Activated naive CD8-positive, alpha-beta T cell treated with anti-CD3 and anti-CD28 coated beads, Interleukin-2, amount 50 U/mL, for 24 hours (primary cell): ENCODE measurements at regions not wholly inside any gene's neighbourhood (a gene's known extent, or its start where the extent isn't known, plus 50 kb on each side); places are given as distances from the start of the nearest gene placed in this dataset.

ENCODE experiments used
- ATAC-seq: fragments of 150-1000 bp; cut with Tn5 transposase; one replicate; pipeline ENCODE4 v1.10.0; 2021
- DNase-seq: peaks from one replicate; pipeline ENCODE4 v3.0.0; 2021
- H3K27ac Mint-ChIP-seq: one replicate; pipeline ENCODE4 v1.8.0; 2021; ENCODE audit warnings: mild to moderate bottlenecking, mixed read lengths
- H3K27me3 Mint-ChIP-seq: one replicate; pipeline ENCODE4 v1.8.0; 2021; ENCODE audit warnings: mixed read lengths
- H3K36me3 Mint-ChIP-seq: one replicate; pipeline ENCODE4 v1.8.0; 2021; ENCODE audit warnings: low read depth, mixed read lengths
- H3K4me1 Mint-ChIP-seq: one replicate; pipeline ENCODE4 v1.8.0; 2021; ENCODE audit warnings: mixed read lengths
- H3K4me3 Mint-ChIP-seq: one replicate; pipeline ENCODE4 v1.8.0; 2021; ENCODE audit warnings: mild to moderate bottlenecking, moderate library complexity, mixed read lengths
- H3K9me3 Mint-ChIP-seq: one replicate; pipeline ENCODE4 v1.8.0; 2021; ENCODE audit warnings: mixed read lengths

DNA sequence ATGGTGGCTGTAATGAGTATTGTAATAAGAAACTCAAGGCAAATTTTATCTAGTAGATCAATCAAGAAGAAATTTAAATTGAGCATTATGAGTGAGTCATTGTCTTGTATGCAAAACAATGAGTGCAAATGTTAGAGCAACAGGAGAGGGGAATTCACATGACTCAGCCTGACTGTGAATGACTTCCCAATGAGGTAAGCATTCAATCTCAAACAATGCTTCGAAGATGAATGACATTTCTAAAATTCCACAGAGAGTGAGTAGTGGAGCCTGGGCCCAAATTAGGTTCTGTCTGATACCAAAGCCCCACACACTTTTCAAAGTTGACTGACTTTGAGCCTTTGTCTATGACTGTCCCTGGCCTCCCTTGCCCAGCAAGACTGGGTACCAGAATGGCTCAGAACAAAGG lies 738.0 kb downstream of the PTPRU start:
- Mint-ChIP-seq H3K4me1 (peaks cover 9% of the 10 kb centered on the region), H3K27ac (no peak overlapping the region), H3K36me3 (no peaks in the 10 kb centered on the region), H3K4me3 (no peak overlapping the region), H3K27me3 (peaks cover 8% of the 10 kb centered on the region), H3K9me3 (peaks cover 20% of the 10 kb centered on the region)
- DNase-seq (no peak), ATAC-seq (peak; percentile 77)

DNA sequence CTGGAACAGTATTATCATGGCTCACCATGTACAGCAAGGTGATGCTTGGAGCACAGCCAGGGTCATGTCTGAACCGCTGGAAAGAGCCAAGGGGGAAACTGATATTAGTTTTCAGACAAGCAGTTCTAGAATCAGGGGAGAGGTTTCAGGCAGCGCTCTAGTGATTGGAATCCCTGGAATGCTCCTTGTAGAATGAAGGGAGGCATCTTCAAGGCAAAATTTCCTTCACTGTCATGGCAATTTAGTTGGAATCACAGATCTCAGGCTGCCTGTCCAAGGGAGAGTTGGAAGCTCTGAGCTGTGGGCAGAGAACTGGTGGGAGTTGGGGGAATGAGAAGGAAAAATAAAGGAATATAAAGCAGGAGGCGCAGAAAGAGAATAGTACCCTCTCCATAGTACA lies 737.1 kb downstream of the PTPRU start:
- H3K9me3 Mint-ChIP-seq, result peaks cover 20% of the 10 kb centered on the region
- H3K27me3 Mint-ChIP-seq, result peaks cover 8% of the 10 kb centered on the region
- no peak for ATAC-seq
- no peak overlapping the region for H3K27ac Mint-ChIP-seq
- DNase-seq, result no peak
- no peak overlapping the region for H3K4me3 Mint-ChIP-seq
- H3K4me1 Mint-ChIP-seq, result peaks cover 9% of the 10 kb centered on the region
- no peaks in the 10 kb centered on the region for H3K36me3 Mint-ChIP-seq

DNA sequence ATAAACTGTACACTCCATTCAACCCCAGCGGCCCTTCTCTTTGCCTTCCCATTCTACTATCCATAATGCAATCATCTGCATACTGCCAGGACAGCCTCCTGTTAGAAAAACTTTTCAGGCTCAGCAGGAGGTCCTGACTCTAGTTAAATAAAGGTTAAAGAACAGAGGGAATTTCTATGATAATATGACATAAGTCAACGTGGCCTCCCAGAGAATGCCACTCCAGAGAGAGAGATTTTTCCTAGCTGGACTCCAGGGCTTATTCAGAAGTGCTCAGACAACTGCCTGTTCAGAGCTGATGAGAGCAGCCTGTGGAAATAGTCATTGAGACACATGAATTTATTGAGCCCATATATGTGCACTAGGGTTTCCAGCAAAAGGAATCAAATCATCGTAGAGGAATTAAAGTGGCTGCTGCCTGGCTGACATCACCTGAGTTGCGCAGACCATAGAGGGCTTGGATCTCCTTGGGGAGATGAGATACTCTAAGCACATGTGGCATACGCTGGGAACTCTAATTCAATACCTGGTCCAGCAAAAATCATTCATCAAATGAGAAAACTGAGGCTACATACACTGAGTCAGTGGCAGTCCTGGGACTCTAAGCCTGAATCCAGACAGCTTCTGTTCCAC lies 736.2 kb downstream of the PTPRU start:
- ATAC-seq, result no peak
- Mint-ChIP-seq H3K9me3 (peaks cover 14% of the 10 kb centered on the region), H3K36me3 (no peaks in the 10 kb centered on the region), H3K27me3 (peaks cover 8% of the 10 kb centered on the region), H3K4me1 (peaks cover 9% of the 10 kb centered on the region), H3K4me3 (no peak overlapping the region), H3K27ac (no peak overlapping the region)
- DNase-seq, result no peak

DNA sequence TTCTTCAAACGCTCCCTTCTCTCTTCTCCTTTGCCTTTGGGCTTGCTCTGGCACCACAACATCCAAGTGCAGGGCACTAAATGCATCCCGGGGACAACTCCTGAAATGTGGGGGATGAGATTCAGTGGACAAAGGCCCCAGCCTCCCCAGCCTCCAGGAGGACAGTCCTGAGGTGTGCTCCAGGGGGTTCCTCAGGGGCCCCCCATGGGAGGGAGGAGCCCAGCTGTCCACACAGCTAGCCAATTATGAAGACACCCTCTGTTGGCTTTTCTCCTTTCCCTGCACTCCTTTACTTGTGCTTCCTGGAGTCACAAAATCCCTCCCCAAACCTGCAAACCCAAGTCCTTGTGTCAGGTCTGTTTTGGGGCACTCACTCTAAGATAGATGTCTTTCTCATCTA lies 735.4 kb downstream of the PTPRU start:
- H3K27ac Mint-ChIP-seq, result no peak overlapping the region
- H3K27me3 Mint-ChIP-seq, result peaks cover 8% of the 10 kb centered on the region
- no peaks in the 10 kb centered on the region for H3K36me3 Mint-ChIP-seq
- H3K9me3 Mint-ChIP-seq, result peaks cover 9% of the 10 kb centered on the region
- H3K4me3 Mint-ChIP-seq, result no peak overlapping the region
- DNase-seq, result no peak
- ATAC-seq, result no peak
- peaks cover 9% of the 10 kb centered on the region for H3K4me1 Mint-ChIP-seq

DNA sequence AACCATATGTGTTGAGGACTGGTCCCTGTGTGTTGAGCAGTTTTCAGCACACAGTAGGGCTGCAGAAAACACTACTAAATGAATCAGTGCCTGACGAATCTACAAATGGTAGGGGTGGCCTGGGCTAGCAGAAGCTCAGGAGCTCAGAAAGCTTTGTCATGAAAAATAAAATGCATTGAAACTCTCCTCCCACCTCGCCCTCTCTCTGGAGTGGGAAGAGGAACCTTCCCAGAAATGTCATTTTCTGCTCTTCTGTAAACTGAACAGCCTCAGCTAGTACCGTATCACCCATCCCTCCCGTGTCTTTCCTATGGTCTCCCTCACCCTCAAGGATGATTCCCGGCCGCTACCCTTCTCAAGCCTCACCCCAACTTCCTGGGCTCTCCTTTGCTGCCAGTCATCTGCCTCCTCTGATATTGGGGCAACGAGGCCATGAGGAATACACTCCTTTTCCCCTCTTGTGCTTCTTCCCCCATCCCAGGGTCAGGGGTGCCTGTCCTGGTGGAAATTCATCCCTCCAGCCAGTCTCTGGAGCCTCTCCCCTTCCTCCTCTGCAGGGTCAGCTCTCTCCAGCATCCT lies 734.5 kb downstream of the PTPRU start:
- Mint-ChIP-seq H3K4me3 (no peak overlapping the region), H3K27me3 (peaks cover 13% of the 10 kb centered on the region), H3K9me3 (peaks cover 9% of the 10 kb centered on the region), H3K27ac (no peak overlapping the region), H3K4me1 (peaks cover 9% of the 10 kb centered on the region), H3K36me3 (no peaks in the 10 kb centered on the region)
- no peak for DNase-seq
- ATAC-seq, result no peak

DNA sequence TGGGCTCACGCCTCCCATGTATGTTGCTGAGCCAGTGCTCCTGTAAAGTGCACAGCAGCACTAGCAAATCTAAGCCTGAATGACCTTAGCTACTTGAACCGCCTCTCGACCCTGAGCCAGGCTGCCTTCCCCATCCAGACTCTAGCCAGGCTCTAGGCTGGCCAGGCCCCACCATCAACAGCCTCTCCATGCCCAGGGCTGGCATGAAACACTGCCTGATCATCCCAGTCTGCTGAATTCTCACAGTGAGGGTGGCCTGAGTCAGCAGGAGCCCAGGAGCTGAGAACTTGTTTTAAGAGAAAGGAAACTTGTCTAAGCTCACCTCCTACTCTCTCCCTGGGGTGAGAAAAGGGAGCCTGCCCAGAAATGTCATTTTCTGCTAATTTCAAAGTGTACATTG lies 733.3 kb downstream of the PTPRU start:
- H3K4me1 Mint-ChIP-seq, result peaks cover 8% of the 10 kb centered on the region

DNA sequence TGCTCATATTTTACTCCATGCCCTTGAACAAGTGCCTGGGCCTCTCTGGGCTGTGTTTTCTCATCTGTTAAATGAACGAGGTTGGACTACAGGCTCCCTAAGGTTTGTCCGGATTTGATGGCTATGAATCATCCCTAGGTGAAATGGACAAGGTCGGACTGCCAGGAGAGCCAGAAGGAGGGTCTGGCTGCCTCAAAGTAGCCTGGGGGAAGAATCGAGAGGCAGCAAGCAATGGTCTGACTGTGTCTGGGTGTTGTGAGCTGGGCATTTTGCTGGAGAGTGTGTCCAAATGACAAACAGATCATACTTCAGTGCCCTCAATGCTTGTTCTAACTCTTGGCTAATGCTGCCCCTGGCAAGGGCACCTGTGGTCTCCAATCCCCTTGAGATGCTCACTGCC lies 730.9 kb downstream of the PTPRU start:
- H3K4me1 Mint-ChIP-seq, result no peaks in the 10 kb centered on the region
- H3K27ac Mint-ChIP-seq, result no peak overlapping the region
- no peak overlapping the region for H3K4me3 Mint-ChIP-seq
- no peaks in the 10 kb centered on the region for H3K9me3 Mint-ChIP-seq
- DNase-seq (no peak), ATAC-seq (no peak)
- peaks cover 19% of the 10 kb centered on the region for H3K27me3 Mint-ChIP-seq
- no peaks in the 10 kb centered on the region for H3K36me3 Mint-ChIP-seq

More for the DNA sequence above, 733.3 kb downstream of the PTPRU start:
- H3K4me3 Mint-ChIP-seq, result no peak overlapping the region
- no peak for DNase-seq
- ATAC-seq, result no peak
- no peaks in the 10 kb centered on the region for H3K36me3 Mint-ChIP-seq
- H3K27me3 Mint-ChIP-seq, result peaks cover 13% of the 10 kb centered on the region
- peaks cover 4% of the 10 kb centered on the region for H3K9me3 Mint-ChIP-seq
- H3K27ac Mint-ChIP-seq, result no peak overlapping the region

DNA sequence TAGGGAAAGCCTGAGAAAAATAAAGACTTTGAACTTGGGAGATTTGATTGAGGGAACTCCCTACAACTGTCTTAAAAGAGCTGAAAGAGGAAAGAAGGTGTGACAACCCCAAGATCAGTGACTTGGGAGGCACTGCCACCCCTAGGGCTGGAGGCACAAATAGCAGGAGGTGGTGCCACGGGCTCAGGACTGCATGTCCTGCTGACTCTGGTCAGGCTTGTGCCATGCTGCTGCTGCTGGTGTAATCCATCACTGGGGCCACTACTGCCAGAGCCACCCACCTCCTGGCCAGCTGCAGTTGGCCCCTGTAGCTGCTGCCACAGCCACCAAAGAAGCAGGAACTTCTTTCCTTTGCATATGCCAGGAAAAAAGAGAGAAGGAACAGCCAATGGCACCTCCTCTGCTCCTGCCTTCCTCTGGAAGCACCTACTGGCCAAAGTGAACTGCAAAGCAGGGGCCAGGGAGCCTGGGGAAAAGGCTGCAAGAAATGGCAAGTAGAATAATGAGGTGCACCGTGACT lies 730.3 kb downstream of the PTPRU start:
- H3K27ac Mint-ChIP-seq, result no peak overlapping the region
- H3K4me1 Mint-ChIP-seq, result no peaks in the 10 kb centered on the region
- H3K36me3 Mint-ChIP-seq, result no peaks in the 10 kb centered on the region

DNA sequence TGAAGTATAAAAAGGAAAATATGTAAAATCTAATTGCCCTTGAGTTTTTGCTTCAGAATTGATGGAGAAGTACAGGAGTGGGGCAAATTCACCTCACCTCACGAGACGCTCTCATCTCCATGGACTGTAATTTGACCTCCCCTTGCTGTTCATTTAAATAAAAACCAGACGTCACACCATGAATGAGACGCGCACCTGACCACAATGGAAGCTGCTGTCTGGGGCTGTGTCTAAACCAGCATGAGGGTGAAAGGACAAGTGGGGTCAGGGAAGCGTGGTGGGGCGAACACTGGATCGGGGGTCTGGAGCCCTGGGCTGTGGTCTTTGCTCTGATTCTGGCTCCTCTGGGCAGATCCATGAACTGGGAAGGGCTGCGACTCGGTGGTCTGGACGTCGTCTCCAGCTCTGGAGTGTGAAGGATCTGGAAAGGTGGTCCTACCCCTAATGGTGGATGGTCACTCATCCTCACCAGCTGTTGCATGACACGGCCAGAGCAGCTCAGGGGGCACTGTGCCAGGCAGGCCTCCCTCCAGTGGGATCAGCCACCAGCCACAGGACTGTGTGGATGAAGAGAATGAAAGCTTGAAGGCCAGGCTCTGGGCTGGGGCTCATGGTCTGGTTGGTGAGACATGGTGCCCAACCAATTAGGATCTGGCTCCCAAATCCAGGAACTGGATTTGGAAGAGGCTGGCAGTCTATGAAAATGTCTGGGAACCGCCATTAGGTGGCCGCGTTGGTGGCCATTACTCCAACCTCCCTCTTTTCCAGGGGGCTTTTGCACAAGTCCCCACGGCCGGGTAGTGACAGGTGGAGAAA lies 728.6 kb downstream of the PTPRU start:
- Mint-ChIP-seq H3K9me3 (no peaks in the 10 kb centered on the region), H3K27me3 (peaks cover 15% of the 10 kb centered on the region), H3K4me3 (no peak overlapping the region), H3K36me3 (no peaks in the 10 kb centered on the region), H3K4me1 (no peaks in the 10 kb centered on the region), H3K27ac (no peak overlapping the region)
- ATAC-seq (no peak), DNase-seq (no peak)

More for the DNA sequence above, 730.3 kb downstream of the PTPRU start:
- DNase-seq (no peak), ATAC-seq (no peak)
- Mint-ChIP-seq H3K4me3 (no peak overlapping the region), H3K9me3 (no peaks in the 10 kb centered on the region), H3K27me3 (peaks cover 22% of the 10 kb centered on the region)

DNA sequence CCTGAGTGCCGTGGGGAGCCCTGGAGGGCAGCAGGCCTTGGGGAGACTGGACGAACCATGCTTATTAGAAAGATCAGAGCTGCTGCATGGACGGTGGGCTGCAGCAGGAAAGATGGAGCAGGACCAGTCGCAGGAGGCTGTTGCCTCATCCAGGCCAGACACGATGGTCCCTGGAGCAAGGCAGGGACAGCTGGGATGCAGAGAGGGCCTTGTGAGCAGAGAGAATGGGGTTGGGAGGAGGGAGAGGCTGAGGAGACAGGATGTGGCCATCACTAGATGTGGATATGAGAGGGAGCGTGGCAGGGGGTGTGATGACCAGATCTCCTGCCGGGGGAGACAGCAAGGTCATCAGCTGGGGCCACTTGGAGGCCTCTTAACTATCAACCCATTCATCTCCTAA lies 727.6 kb downstream of the PTPRU start:
- H3K27me3 Mint-ChIP-seq, result peaks cover 15% of the 10 kb centered on the region
- H3K4me1 Mint-ChIP-seq, result no peaks in the 10 kb centered on the region
- H3K27ac Mint-ChIP-seq, result no peak overlapping the region
- H3K36me3 Mint-ChIP-seq, result no peaks in the 10 kb centered on the region
- H3K4me3 Mint-ChIP-seq, result no peak overlapping the region
- no peak for ATAC-seq
- DNase-seq, result no peak
- no peaks in the 10 kb centered on the region for H3K9me3 Mint-ChIP-seq

DNA sequence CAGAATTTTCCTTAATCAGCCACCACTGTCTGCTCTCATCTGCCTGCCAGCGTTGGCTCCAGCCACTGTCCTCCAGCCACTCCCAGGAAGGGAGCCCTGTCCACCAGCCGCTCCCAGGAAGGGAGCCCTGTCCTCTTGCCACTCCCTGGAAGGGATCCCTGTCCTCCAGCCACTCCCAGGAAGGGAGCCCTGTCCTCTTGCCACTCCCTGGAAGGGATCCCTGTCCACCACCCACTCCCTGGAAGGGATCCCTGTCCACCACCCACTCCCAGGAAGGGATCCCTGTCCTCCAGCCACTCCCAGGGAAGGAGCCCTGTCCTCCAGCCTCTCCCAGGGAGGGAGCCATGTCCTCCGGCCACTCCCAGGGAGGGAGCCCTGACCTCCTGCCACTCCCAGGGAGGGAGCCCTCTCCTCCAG lies 726.5 kb downstream of the PTPRU start:
- Mint-ChIP-seq H3K4me1 (no peaks in the 10 kb centered on the region), H3K4me3 (no peak overlapping the region), H3K9me3 (no peaks in the 10 kb centered on the region), H3K27me3 (peaks cover 19% of the 10 kb centered on the region), H3K36me3 (no peaks in the 10 kb centered on the region), H3K27ac (no peak overlapping the region)
- ATAC-seq (no peak), DNase-seq (no peak)

DNA sequence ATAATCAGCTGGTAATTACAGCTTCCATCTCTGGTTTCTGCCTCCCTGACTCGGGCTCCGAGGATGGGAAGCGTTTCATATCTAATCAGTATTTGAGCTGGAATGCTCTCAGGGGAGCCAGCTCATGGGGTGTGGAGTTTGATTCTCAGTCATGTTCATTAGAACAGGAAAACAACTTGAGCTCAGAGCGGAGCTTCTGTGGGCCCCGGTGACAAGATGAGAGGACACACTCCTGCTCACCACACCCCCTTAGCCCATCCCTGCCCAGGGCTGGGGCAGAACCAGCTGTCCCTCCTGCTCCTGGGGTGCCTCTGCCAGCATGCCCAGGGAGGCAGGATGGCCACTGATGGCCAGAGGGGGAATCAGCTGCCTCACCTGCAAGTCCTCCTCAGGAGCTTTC lies 726.0 kb downstream of the PTPRU start:
- Mint-ChIP-seq H3K4me1 (no peaks in the 10 kb centered on the region), H3K27me3 (peaks cover 20% of the 10 kb centered on the region), H3K27ac (no peak overlapping the region), H3K9me3 (no peaks in the 10 kb centered on the region), H3K4me3 (no peak overlapping the region), H3K36me3 (no peaks in the 10 kb centered on the region)
- DNase-seq, result no peak
- ATAC-seq, result no peak

DNA sequence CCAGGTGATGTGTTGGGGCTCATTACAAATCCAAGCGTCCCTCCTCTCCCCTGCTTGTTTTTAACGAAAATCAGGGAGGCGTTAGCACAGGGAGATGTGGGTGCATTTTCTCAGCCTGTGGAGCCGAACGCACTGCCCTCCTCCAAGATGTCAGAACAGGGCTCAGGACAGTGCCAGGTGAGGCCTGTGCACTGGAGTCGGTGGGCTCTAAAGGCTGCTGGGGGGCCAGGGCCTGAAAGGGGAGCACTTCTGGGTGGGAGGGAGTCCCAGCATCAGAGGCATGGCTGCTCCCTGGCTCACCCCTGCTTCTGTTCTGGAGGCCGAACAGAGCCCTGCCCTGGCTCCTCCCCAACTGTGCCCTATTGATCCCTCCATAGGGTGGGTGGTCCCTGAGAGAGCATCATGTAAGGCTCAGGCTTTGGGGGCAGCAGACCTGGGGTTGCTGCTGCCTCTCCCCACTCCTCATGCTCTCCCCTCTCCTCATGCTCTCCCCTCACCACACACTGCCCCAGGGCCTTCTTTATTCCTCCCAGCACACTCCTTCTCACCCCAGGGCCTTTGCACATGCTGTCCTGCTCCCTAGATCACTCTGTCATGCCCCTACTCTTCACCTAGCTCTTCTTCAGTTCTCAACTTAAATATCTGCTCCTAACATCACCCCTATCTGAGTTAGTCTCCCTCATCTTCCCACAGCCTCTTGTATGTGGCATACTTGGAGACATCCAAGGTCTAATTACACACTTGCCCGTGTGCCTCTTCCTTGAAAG lies 725.2 kb downstream of the PTPRU start:
- H3K4me1 Mint-ChIP-seq, result no peaks in the 10 kb centered on the region
- H3K27me3 Mint-ChIP-seq, result peaks cover 20% of the 10 kb centered on the region
- H3K36me3 Mint-ChIP-seq, result no peaks in the 10 kb centered on the region
- no peak overlapping the region for H3K27ac Mint-ChIP-seq
- no peak overlapping the region for H3K4me3 Mint-ChIP-seq
- H3K9me3 Mint-ChIP-seq, result no peaks in the 10 kb centered on the region
- DNase-seq, result no peak
- ATAC-seq, result no peak

DNA sequence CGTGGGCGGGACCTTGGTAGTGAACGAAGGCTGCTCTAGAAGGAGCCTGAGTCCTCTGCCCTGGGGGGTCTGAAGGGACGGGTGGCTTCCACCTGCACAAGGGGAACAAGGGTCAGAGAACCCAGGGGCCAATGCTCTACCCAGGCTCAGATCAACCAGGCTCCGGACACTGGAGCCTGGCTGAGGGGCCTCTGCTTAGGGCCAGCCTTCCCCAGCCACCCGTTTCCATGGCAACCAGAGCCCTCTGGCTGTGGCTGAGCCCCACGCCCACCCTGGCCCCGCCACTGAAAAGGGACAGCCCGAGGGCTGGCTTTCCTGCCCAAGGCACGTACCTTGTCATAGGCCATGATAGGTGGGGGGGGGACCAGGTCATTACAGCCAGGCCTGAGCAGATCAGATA lies 724.6 kb downstream of the PTPRU start:
- DNase-seq (no peak), ATAC-seq (no peak)
- Mint-ChIP-seq H3K4me3 (no peak overlapping the region), H3K27ac (no peak overlapping the region), H3K27me3 (peaks cover 15% of the 10 kb centered on the region), H3K9me3 (no peaks in the 10 kb centered on the region), H3K36me3 (no peaks in the 10 kb centered on the region), H3K4me1 (no peaks in the 10 kb centered on the region)
